ENCODE measurements at regions not wholly inside any gene's neighbourhood (a gene's known extent, or its start where the extent isn't known, plus 50 kb on each side); places are given as distances from the start of the nearest gene placed in this dataset.

DNA sequence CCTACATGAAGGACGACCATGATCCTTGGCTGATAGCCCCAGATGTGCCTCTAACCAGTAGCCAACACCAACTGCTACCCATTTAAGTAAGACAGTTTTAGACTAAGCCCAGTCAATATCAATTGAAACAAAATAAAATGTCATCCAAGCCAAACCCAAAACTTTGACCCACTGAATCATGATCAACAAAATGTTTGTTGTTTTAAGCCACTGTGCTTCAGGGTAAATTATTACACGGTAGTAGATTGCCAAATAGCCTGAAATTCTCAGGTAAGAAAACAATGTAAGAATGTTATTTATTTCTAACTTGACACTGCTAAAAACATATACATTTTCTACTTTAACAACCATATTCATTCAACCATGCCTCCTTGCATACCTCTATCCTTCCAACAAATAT is 105.5 kb upstream of the PAPPA start:
- TF ChIP-seq, protein P1, sequence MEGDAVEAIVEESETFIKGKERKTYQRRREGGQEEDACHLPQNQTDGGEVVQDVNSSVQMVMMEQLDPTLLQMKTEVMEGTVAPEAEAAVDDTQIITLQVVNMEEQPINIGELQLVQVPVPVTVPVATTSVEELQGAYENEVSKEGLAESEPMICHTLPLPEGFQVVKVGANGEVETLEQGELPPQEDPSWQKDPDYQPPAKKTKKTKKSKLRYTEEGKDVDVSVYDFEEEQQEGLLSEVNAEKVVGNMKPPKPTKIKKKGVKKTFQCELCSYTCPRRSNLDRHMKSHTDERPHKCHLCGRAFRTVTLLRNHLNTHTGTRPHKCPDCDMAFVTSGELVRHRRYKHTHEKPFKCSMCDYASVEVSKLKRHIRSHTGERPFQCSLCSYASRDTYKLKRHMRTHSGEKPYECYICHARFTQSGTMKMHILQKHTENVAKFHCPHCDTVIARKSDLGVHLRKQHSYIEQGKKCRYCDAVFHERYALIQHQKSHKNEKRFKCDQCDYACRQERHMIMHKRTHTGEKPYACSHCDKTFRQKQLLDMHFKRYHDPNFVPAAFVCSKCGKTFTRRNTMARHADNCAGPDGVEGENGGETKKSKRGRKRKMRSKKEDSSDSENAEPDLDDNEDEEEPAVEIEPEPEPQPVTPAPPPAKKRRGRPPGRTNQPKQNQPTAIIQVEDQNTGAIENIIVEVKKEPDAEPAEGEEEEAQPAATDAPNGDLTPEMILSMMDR (optimal IDR thresholded peaks at IDR 0.05 in 1 of 3, IDR thresholded peaks at IDR 0.05 in 1 of 3, conservative IDR thresholded peaks at IDR 0.05 in 1 of 3; ENCODE audit: extremely low read depth in 1 of 3, insufficient read depth in 2 of 3, low read length in 3 of 3): no peak
- TF ChIP-seq EZH2 (IDR thresholded peaks at IDR 0.05; ENCODE audit: low read length): no peak
